C4-2B (cell line): ENCODE measurements at regions not wholly inside any gene's neighbourhood (a gene's known extent, or its start where the extent isn't known, plus 50 kb on each side); places are given as distances from the start of the nearest gene placed in this dataset.

Experiments used
- CTCF ChIP-seq: fragments of 450-650 bp; conservative IDR thresholded peaks from 2 replicates; pipeline ENCODE4 v1.5.1; 2017; ENCODE audit warnings: mild to moderate bottlenecking
- ZFX ChIP-seq: fragments of 450-650 bp; IDR thresholded peaks from 2 replicates; pipeline ENCODE4 v1.6.1; 2017

GRCh38 chr6:43899830-43900229 is 129.8 kb downstream of the VEGFA start:
- TF ChIP-seq CTCF (no peak), ZFX (no peak)
